HCT116 (cell line): ENCODE measurements at regions not wholly inside any gene's neighbourhood (a gene's known extent, or its start where the extent isn't known, plus 50 kb on each side); places are given as distances from the start of the nearest gene placed in this dataset.

Source experiments
- ATAC-seq: fragments of 200-7000 bp; cut with Tn5 transposase; 2 replicates; pipeline ENCODE4 v1.9.1; 2020; ENCODE audit warnings: mild to moderate bottlenecking, moderate library complexity
- BruUV-seq: library from RNA; stranded (reverse); fragments of 400-500 nt; replicated peaks from 2 replicates; lab custom pipeline; 2021; lab: Mats Ljungman, UMichigan
- CTCF ChIA-PET: fragments of 300-600 bp; sonication (Branson Sonifier 250); formaldehyde crosslinking; loops from one replicate; lab custom pipeline; 2021; ENCODE audit warnings: antibody characterized with exemption; lab: Charles Lee
- POLR2A ChIA-PET: fragments of 300-600, 350-600 bp; sonication (Branson Sonifier 250); formaldehyde crosslinking; loops from one replicate; lab custom pipeline; 2021; ENCODE audit warnings: antibody characterized with exemption; lab: Charles Lee
- RAD21 ChIA-PET, 2 experiments: fragments of 300-600 bp; sonication (Branson Sonifier 250); formaldehyde crosslinking; loops; one replicate each; lab custom pipeline; 2023; ENCODE audit warnings: low total read pairs in 2 of 2; ENCODE audit not compliant: uncharacterized antibody in 2 of 2, unreplicated experiment in 2 of 2, low non-redundant PET in 1 of 2; lab: Charles Lee
- DNase-seq: peaks from one replicate; pipeline ENCODE4 v3.0.0-alpha.2; 2010; ENCODE audit warnings: low read depth, low spot score
- H2AFZ ChIP-seq: fragments of 200-600 bp; shearing (Covaris generic), sonication (generic); 2 replicates; pipeline ENCODE4 v1.6.1; 2017; ENCODE audit warnings: low read depth, mixed run types, mixed read lengths, antibody characterized with exemption, low read length; ENCODE audit not compliant: poor library complexity, severe bottlenecking
- H3K27ac ChIP-seq: 2 replicates; pipeline ENCODE4 v1.5.1; 2012; ENCODE audit warnings: low read depth, low read length
- H3K27me3 ChIP-seq: fragments of 200-600 bp; sonication (generic); 2 replicates; pipeline ENCODE4 v1.6.1; 2016; ENCODE audit warnings: mixed run types, low read length, mixed read lengths; ENCODE audit not compliant: insufficient read depth
- H3K36me3 ChIP-seq, 2 experiments: fragments of 200-500 bp in 1 of 2; fragments of 200-600 bp in 1 of 2; sonication (Bioruptor generic) in 1 of 2; sonication (generic) in 1 of 2; 2 replicates each; pipeline versions ENCODE4 v1.5.1 to v1.6.1; 2014 to 2016; ENCODE audit warnings: low read length in 2 of 2, inconsistent platforms in 1 of 2, mixed read lengths in 1 of 2, mixed run types in 1 of 2; ENCODE audit not compliant: insufficient read depth in 2 of 2, control insufficient read depth in 1 of 2
- H3K4me1 ChIP-seq, 2 experiments: fragments of 200-600 bp in 1 of 2; sonication (generic) in 1 of 2; 2 replicates each; pipeline versions ENCODE4 v1.5.1 to v1.6.1; 2012 to 2017; ENCODE audit warnings: low read length in 2 of 2, inconsistent platforms in 1 of 2, mild to moderate bottlenecking in 1 of 2, mixed read lengths in 1 of 2, mixed run types in 1 of 2, moderate library complexity in 1 of 2; ENCODE audit not compliant: insufficient read depth in 2 of 2, control insufficient read depth in 1 of 2
- H3K4me2 ChIP-seq: fragments of 200-600 bp; sonication (generic); 2 replicates; pipeline ENCODE4 v1.6.1; 2017; ENCODE audit warnings: mixed run types, low read length, mixed read lengths
- H3K4me3 ChIP-seq, 2 experiments: fragments of 200-600 bp in 1 of 2; sonication (generic) in 1 of 2; replicated peaks in 1 of 2; 2 replicates each; pipeline ENCODE4 v1.5.1; 2011 to 2016; ENCODE audit warnings: low read length in 2 of 2, control low read depth in 1 of 2, low read depth in 1 of 2, mild to moderate bottlenecking in 1 of 2, mixed read lengths in 1 of 2, mixed run types in 1 of 2
- H3K79me2 ChIP-seq: fragments of 200-600 bp; sonication (generic); 2 replicates; pipeline ENCODE4 v1.6.1; 2017; ENCODE audit warnings: mild to moderate bottlenecking, mixed run types, low read length, moderate library complexity, mixed read lengths; ENCODE audit not compliant: insufficient read depth
- H3K9ac ChIP-seq: fragments of 200-600 bp; sonication (generic); 2 replicates; pipeline ENCODE4 v1.6.1; 2016; ENCODE audit warnings: low read length, mixed read lengths
- H3K9me2 ChIP-seq: fragments of 200-600 bp; sonication (generic), shearing (Covaris generic); 2 replicates; pipeline ENCODE4 v1.6.1; 2017; ENCODE audit warnings: mixed run types, mild to moderate bottlenecking, moderate library complexity; ENCODE audit not compliant: insufficient read depth
- H3K9me3 ChIP-seq, 2 experiments: fragments of 200-500 bp in 1 of 2; fragments of 200-600 bp in 1 of 2; sonication (Bioruptor generic) in 1 of 2; sonication (generic) in 1 of 2; 2 replicates each; pipeline ENCODE4 v1.6.1; 2014 to 2017; ENCODE audit warnings: low read length in 2 of 2, mixed read lengths in 2 of 2, inconsistent platforms in 1 of 2, low read depth in 1 of 2, mild to moderate bottlenecking in 1 of 2, mixed run types in 1 of 2, moderate library complexity in 1 of 2; ENCODE audit not compliant: control insufficient read depth in 1 of 2, insufficient read depth in 1 of 2
- H4K20me1 ChIP-seq: fragments of 200-600 bp; sonication (generic), shearing (Covaris generic); 2 replicates; pipeline ENCODE4 v1.6.1; 2017; ENCODE audit warnings: mixed run types, mild to moderate bottlenecking, moderate library complexity; ENCODE audit not compliant: insufficient read depth
- EZH2 ChIP-seq: fragments of 200-600 bp; sonication (generic); IDR thresholded peaks from 2 replicates; pipeline ENCODE4 v1.6.1; 2017; ENCODE audit warnings: antibody characterized with exemption, mixed run types
- FOSL1 ChIP-seq: IDR thresholded peaks from 2 replicates; pipeline ENCODE4 v1.6.1; 2012; ENCODE audit warnings: low read depth
- JUND ChIP-seq: IDR thresholded peaks from 2 replicates; pipeline ENCODE4 v1.6.1; 2012
- POLR2AphosphoS5 ChIP-seq: IDR thresholded peaks from 2 replicates; pipeline ENCODE4 v1.6.1; 2011; ENCODE audit warnings: mild to moderate bottlenecking, low read depth, low read length, moderate library complexity
- RAD21 ChIP-seq: IDR thresholded peaks from 2 replicates; pipeline ENCODE4 v1.6.1; 2012; ENCODE audit warnings: low read depth, mild to moderate bottlenecking
- SIN3A ChIP-seq: IDR thresholded peaks from 2 replicates; pipeline ENCODE4 v1.6.1; 2012; ENCODE audit warnings: low read depth
- TCF7L2 ChIP-seq: IDR thresholded peaks from 2 replicates; pipeline ENCODE4 v1.7.0; 2011; ENCODE audit warnings: borderline replicate concordance, inconsistent platforms; ENCODE audit not compliant: insufficient read depth, insufficient read length; ENCODE audit errors: extremely low read depth
- YY1 ChIP-seq: IDR thresholded peaks from 2 replicates; pipeline ENCODE4 v1.6.1; 2011; ENCODE audit warnings: low read length, low read depth, moderate library complexity, mild to moderate bottlenecking; ENCODE audit not compliant: insufficient replicate concordance; ENCODE audit errors: extremely low read depth
- ZNF274 ChIP-seq: fragments of 200-500 bp; sonication (Bioruptor generic); IDR thresholded peaks from 2 replicates; pipeline ENCODE4 v1.6.1; 2014; ENCODE audit warnings: mild to moderate bottlenecking, low read depth, low read length, inconsistent platforms
- intact Hi-C: fragments of 100-400 bp; cut with micrococcal nuclease; formaldehyde crosslinking; loops from 2 replicates; pipeline ENCODE4 v1.10.0; 2022
- TF ChIP-seq, protein P1 (sequence below): IDR thresholded peaks from 2 replicates; pipeline ENCODE4 v1.6.1; 2012; ENCODE audit warnings: low read depth
- TF ChIP-seq, protein P2 (sequence below), 3 experiments: fragments of 200-600 bp in 1 of 3; sonication (generic) in 1 of 3; IDR thresholded peaks in 2 of 3; conservative IDR thresholded peaks in 1 of 3; 2 replicates each; pipeline ENCODE4 v1.5.1; 2012 to 2017; ENCODE audit warnings: low read depth in 2 of 3, low read length in 2 of 3, antibody characterized with exemption in 1 of 3, borderline replicate concordance in 1 of 3, control low read depth in 1 of 3, mild to moderate bottlenecking in 1 of 3, mixed read lengths in 1 of 3, mixed run types in 1 of 3, moderate library complexity in 1 of 3; ENCODE audit not compliant: insufficient read depth in 1 of 3
- TF ChIP-seq, protein P3 (sequence below): IDR thresholded peaks from 2 replicates; pipeline ENCODE4 v1.6.1; 2012
- TF ChIP-seq, protein P4 (sequence below): IDR thresholded peaks from 2 replicates; pipeline ENCODE4 v1.6.1; 2011; ENCODE audit warnings: mild to moderate bottlenecking, low read length, moderate library complexity; ENCODE audit not compliant: insufficient replicate concordance; ENCODE audit errors: extremely low read depth

DNA sequence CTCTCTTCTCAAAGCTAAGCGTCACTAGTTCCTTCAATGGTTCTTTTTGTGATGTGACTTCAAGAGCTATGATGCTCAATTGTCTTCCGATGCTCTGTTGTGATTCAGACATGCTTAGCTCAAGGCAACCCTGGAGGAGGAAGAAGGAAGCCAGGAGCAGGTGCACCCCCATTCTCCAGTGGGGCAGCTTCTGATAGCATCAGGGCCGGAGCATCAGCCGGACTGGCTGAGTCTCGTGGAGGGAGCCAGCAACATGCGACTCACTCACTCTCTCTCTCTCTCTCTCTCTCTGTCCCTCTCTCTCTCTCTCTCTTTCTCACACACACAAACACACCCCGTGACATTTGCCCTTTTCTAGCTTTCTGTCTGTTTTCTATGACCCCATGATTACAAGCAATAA, 140.2 kb downstream of the HSD17B3 start (continued):
- TF ChIP-seq, protein P1, sequence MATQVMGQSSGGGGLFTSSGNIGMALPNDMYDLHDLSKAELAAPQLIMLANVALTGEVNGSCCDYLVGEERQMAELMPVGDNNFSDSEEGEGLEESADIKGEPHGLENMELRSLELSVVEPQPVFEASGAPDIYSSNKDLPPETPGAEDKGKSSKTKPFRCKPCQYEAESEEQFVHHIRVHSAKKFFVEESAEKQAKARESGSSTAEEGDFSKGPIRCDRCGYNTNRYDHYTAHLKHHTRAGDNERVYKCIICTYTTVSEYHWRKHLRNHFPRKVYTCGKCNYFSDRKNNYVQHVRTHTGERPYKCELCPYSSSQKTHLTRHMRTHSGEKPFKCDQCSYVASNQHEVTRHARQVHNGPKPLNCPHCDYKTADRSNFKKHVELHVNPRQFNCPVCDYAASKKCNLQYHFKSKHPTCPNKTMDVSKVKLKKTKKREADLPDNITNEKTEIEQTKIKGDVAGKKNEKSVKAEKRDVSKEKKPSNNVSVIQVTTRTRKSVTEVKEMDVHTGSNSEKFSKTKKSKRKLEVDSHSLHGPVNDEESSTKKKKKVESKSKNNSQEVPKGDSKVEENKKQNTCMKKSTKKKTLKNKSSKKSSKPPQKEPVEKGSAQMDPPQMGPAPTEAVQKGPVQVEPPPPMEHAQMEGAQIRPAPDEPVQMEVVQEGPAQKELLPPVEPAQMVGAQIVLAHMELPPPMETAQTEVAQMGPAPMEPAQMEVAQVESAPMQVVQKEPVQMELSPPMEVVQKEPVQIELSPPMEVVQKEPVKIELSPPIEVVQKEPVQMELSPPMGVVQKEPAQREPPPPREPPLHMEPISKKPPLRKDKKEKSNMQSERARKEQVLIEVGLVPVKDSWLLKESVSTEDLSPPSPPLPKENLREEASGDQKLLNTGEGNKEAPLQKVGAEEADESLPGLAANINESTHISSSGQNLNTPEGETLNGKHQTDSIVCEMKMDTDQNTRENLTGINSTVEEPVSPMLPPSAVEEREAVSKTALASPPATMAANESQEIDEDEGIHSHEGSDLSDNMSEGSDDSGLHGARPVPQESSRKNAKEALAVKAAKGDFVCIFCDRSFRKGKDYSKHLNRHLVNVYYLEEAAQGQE = no peak
- TF ChIP-seq, protein P2, sequence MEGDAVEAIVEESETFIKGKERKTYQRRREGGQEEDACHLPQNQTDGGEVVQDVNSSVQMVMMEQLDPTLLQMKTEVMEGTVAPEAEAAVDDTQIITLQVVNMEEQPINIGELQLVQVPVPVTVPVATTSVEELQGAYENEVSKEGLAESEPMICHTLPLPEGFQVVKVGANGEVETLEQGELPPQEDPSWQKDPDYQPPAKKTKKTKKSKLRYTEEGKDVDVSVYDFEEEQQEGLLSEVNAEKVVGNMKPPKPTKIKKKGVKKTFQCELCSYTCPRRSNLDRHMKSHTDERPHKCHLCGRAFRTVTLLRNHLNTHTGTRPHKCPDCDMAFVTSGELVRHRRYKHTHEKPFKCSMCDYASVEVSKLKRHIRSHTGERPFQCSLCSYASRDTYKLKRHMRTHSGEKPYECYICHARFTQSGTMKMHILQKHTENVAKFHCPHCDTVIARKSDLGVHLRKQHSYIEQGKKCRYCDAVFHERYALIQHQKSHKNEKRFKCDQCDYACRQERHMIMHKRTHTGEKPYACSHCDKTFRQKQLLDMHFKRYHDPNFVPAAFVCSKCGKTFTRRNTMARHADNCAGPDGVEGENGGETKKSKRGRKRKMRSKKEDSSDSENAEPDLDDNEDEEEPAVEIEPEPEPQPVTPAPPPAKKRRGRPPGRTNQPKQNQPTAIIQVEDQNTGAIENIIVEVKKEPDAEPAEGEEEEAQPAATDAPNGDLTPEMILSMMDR (IDR thresholded peaks at IDR 0.05 in 2 of 3, conservative IDR thresholded peaks at IDR 0.05 in 1 of 3; ENCODE audit: borderline replicate concordance in 1 of 3, insufficient read depth in 1 of 3, low read depth in 2 of 3, low read length in 2 of 3) = no peak
- TF ChIP-seq ZNF274 (no peak), RAD21 (no peak), JUND (no peak), EZH2 (no peak), POLR2AphosphoS5 (no peak)
- TF ChIP-seq, protein P3, sequence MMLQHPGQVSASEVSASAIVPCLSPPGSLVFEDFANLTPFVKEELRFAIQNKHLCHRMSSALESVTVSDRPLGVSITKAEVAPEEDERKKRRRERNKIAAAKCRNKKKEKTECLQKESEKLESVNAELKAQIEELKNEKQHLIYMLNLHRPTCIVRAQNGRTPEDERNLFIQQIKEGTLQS = no peak

DNA sequence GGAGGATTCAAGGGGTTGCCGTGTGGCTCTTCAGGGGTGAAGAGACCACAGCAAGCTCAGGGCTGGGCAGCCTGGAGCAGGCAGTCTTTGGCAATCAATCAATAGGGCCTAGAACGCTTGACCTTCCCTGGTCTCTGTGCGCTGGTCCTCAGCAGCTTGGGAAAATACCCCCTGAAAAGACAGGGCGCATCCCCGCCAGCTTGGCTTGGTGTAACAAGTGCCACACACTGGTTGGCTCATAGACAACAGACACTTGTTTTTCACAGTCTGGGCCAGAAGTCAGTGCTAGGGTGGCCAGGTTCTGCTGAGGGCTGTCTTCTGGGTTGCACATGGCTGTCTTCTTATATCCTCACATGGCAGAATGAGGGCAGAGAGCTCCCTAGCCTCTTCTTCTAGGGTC, 141.1 kb downstream of the HSD17B3 start:
- Histone ChIP-seq H3K4me1 (no peaks in the 10 kb centered on the region), H4K20me1 (no peaks in the 10 kb centered on the region), H2AFZ (no peak overlapping the region), H3K9me2 (no peaks in the 10 kb centered on the region), H3K36me3 (no peaks in the 10 kb centered on the region), H3K9me3 (no peaks in the 10 kb centered on the region), H3K27ac (no peak overlapping the region), H3K4me2 (no peak overlapping the region), H3K9ac (no peak overlapping the region), H3K4me3 (no peak overlapping the region), H3K27me3 (no peaks in the 10 kb centered on the region), H3K79me2 (no peaks in the 10 kb centered on the region)
- no TSS peak for BruUV-seq
- intact Hi-C loops = no loop called here
- RAD21 ChIA-PET = no interaction called here
- DNase-seq = no peak
- CTCF ChIA-PET = no interaction called here
- POLR2A ChIA-PET = no interaction called here
- no peak for ATAC-seq
- TF ChIP-seq POLR2AphosphoS5 (no peak), YY1 (no peak), SIN3A (no peak), FOSL1 (no peak), TCF7L2 (no peak)
- TF ChIP-seq, protein P1 = no peak
- TF ChIP-seq, protein P4, sequence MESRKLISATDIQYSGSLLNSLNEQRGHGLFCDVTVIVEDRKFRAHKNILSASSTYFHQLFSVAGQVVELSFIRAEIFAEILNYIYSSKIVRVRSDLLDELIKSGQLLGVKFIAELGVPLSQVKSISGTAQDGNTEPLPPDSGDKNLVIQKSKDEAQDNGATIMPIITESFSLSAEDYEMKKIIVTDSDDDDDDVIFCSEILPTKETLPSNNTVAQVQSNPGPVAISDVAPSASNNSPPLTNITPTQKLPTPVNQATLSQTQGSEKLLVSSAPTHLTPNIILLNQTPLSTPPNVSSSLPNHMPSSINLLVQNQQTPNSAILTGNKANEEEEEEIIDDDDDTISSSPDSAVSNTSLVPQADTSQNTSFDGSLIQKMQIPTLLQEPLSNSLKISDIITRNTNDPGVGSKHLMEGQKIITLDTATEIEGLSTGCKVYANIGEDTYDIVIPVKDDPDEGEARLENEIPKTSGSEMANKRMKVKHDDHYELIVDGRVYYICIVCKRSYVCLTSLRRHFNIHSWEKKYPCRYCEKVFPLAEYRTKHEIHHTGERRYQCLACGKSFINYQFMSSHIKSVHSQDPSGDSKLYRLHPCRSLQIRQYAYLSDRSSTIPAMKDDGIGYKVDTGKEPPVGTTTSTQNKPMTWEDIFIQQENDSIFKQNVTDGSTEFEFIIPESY = no peak
